Mucosa of descending colon (tissue), 3 donors: ENCODE measurements at regions not wholly inside any gene's neighbourhood (a gene's known extent, or its start where the extent isn't known, plus 50 kb on each side); places are given as distances from the start of the nearest gene placed in this dataset.

Experiments used
- ATAC-seq: fragments of 200-7000 bp; cut with Tn5 transposase; one replicate; pipeline ENCODE4 v1.9.1; 2020; ENCODE audit warnings: mild to moderate bottlenecking, moderate library complexity
- DNase-seq, 3 donors: peaks; one replicate each; pipeline ENCODE4 v3.0.0-alpha.2; 2020
- H3K36me3 ChIP-seq: fragments of 200-600 bp; one replicate; pipeline ENCODE4 v1.8.0; 2021; ENCODE audit warnings: low read depth, mild to moderate bottlenecking
- H3K4me1 ChIP-seq: fragments of 200-600 bp; one replicate; pipeline ENCODE4 v1.8.0; 2021; ENCODE audit warnings: low read depth, mild to moderate bottlenecking
- H3K4me3 ChIP-seq: fragments of 200-600 bp; one replicate; pipeline ENCODE4 v1.8.0; 2021; ENCODE audit warnings: mild to moderate bottlenecking
- H3K9me3 ChIP-seq: fragments of 200-600 bp; one replicate; pipeline ENCODE4 v1.8.0; 2021; ENCODE audit warnings: mild to moderate bottlenecking
- CTCF ChIP-seq: fragments of 200-600 bp; IDR thresholded peaks from one replicate; pipeline ENCODE4 v1.8.0; 2022; ENCODE audit warnings: antibody characterized with exemption, mild to moderate bottlenecking
- intact Hi-C, 2 donors: fragments of 100-400 bp; cut with DNase I in 1 of 2; cut with micrococcal nuclease in 1 of 2; formaldehyde crosslinking; loops; one replicate each; pipeline versions ENCODE4 v1.11.0 to v1.11.1; 2022; cut with DNase I, micrococcal nuclease
- donor health status: DM: no; HTN: no; CAD: no; lungs with moderate emphysema.
- donor health status: DM: no; HTN: no; CAD: no.
- donor health status: DM: no; HTN: yes; CAD: no.

GRCh38 chr11:15864026-15864805 lies 492.1 kb downstream of the SOX6 start:
- Histone ChIP-seq H3K4me1 (no peaks in the 10 kb centered on the region), H3K9me3 (no peaks in the 10 kb centered on the region), H3K36me3 (no peaks in the 10 kb centered on the region), H3K4me3 (no peak overlapping the region)
- TF ChIP-seq CTCF: no peak
- ATAC-seq (no peak), DNase-seq (no peak)
- intact Hi-C loops: no loop called here

GRCh38 chr11:15865212-15865987 lies 490.9 kb downstream of the SOX6 start:
- intact Hi-C loops: no loop called here

GRCh38 chr11:15867871-15868270 lies 488.5 kb downstream of the SOX6 start:
- H3K9me3 ChIP-seq: no peaks in the 10 kb centered on the region
- no peaks in the 10 kb centered on the region for H3K36me3 ChIP-seq
- no peak for ATAC-seq
- intact Hi-C loops: no loop called here
- TF ChIP-seq CTCF: no peak
- DNase-seq: no peak
- H3K4me1 ChIP-seq: no peaks in the 10 kb centered on the region
- no peak overlapping the region for H3K4me3 ChIP-seq

More at GRCh38 chr11:15865212-15865987, 490.9 kb downstream of the SOX6 start:
- Histone ChIP-seq H3K4me1 (no peaks in the 10 kb centered on the region), H3K9me3 (no peaks in the 10 kb centered on the region), H3K4me3 (no peak overlapping the region), H3K36me3 (no peaks in the 10 kb centered on the region)
- no peak for TF ChIP-seq CTCF
- DNase-seq (no peak), ATAC-seq (no peak)

GRCh38 chr11:15870911-15871310 lies 485.4 kb downstream of the SOX6 start:
- intact Hi-C loops: no loop called here
- no peaks in the 10 kb centered on the region for H3K4me1 ChIP-seq
- H3K9me3 ChIP-seq: no peaks in the 10 kb centered on the region
- DNase-seq (no peak), ATAC-seq (no peak)
- no peaks in the 10 kb centered on the region for H3K36me3 ChIP-seq
- H3K4me3 ChIP-seq: no peak overlapping the region
- no peak for TF ChIP-seq CTCF

- ATAC-seq: no peak
- H3K4me3 ChIP-seq: no peak overlapping the region
- no peaks in the 10 kb centered on the region for H3K36me3 ChIP-seq
- intact Hi-C loops: no loop called here
- DNase-seq: no peak
- no peaks in the 10 kb centered on the region for H3K4me1 ChIP-seq
- no peaks in the 10 kb centered on the region for H3K9me3 ChIP-seq
- TF ChIP-seq CTCF: no peak
Measured at GRCh38 chr11:15871904-15872626, 484.3 kb downstream of the SOX6 start.
